Ectodermal cell (in vitro differentiated cells): ENCODE measurements at regions not wholly inside any gene's neighbourhood (a gene's known extent, or its start where the extent isn't known, plus 50 kb on each side); places are given as distances from the start of the nearest gene placed in this dataset.

Experiments used
- H3K27ac ChIP-seq: 2 replicates; pipeline ENCODE4 v1.7.0; 2013; ENCODE audit warnings: mild to moderate bottlenecking, low read depth, low read length; ENCODE audit not compliant: insufficient read depth, poor library complexity, severe bottlenecking
- H3K27me3 ChIP-seq: 2 replicates; pipeline ENCODE4 v1.7.0; 2013; ENCODE audit warnings: mild to moderate bottlenecking, low read length; ENCODE audit not compliant: insufficient read depth, control insufficient read depth, poor library complexity, severe bottlenecking
- H3K36me3 ChIP-seq: one replicate; pipeline ENCODE4 v1.7.0; 2013; ENCODE audit warnings: low read length; ENCODE audit not compliant: control insufficient read depth, insufficient read depth
- H3K4me1 ChIP-seq: one replicate; pipeline ENCODE4 v1.7.0; 2013; ENCODE audit warnings: low read length; ENCODE audit not compliant: control insufficient read depth, insufficient read depth
- H3K4me3 ChIP-seq: 2 replicates; pipeline ENCODE4 v1.7.0; 2013; ENCODE audit warnings: low read depth, low read length, control low read depth; ENCODE audit not compliant: insufficient read depth
- H3K9me3 ChIP-seq: 2 replicates; pipeline ENCODE4 v1.7.0; 2013; ENCODE audit warnings: mild to moderate bottlenecking, low read length, moderate library complexity; ENCODE audit not compliant: control insufficient read depth
- WGBS, 2 experiments: methylation state at CpG; one replicate each; pipeline ENCODE4 v1.1.7; 2013; ENCODE audit warnings: missing lambda C conversion rate in 2 of 2; 5-methylcytosine and 5-hydroxymethylcytosine counted together

GRCh38 chr1:69436151-69436550, 131.6 kb upstream of the LRRC7 start:
- Histone ChIP-seq H3K27me3 (no peaks in the 10 kb centered on the region), H3K27ac (no peak overlapping the region), H3K4me1 (no peaks in the 10 kb centered on the region), H3K4me3 (no peak overlapping the region), H3K36me3 (no peaks in the 10 kb centered on the region), H3K9me3 (no peaks in the 10 kb centered on the region)

- Histone ChIP-seq H3K36me3 (no peaks in the 10 kb centered on the region), H3K27me3 (no peaks in the 10 kb centered on the region), H3K4me3 (no peak overlapping the region), H3K9me3 (no peaks in the 10 kb centered on the region), H3K27ac (no peak overlapping the region), H3K4me1 (no peaks in the 10 kb centered on the region)
- 72 to 76% methylated on average over 4 to 5 of the region's 5 CpGs for WGBS, 2 experiments
Observed at GRCh38 chr1:69438056-69438795, 129.5 kb upstream of the LRRC7 start.

- Histone ChIP-seq H3K4me1 (no peaks in the 10 kb centered on the region), H3K27ac (no peak overlapping the region), H3K27me3 (no peaks in the 10 kb centered on the region), H3K9me3 (no peaks in the 10 kb centered on the region), H3K36me3 (no peaks in the 10 kb centered on the region), H3K4me3 (no peak overlapping the region)
Observed at GRCh38 chr1:69441496-69441895, 126.2 kb upstream of the LRRC7 start.

- H3K4me3 ChIP-seq, result no peak overlapping the region
- WGBS, 2 experiments, result 54 to 81% methylated on average over 2 of the region's 2 CpGs
Observed at GRCh38 chr1:69451196-69451595, 116.5 kb upstream of the LRRC7 start.

GRCh38 chr1:69455718-69456117, 112.0 kb upstream of the LRRC7 start:
- 85 to 94% methylated on average over 3 of the region's 3 CpGs for WGBS, 2 experiments
- H3K36me3 ChIP-seq, result no peaks in the 10 kb centered on the region
- no peaks in the 10 kb centered on the region for H3K4me1 ChIP-seq
- no peak overlapping the region for H3K4me3 ChIP-seq
- H3K27me3 ChIP-seq, result no peaks in the 10 kb centered on the region
- no peak overlapping the region for H3K27ac ChIP-seq
- H3K9me3 ChIP-seq, result no peaks in the 10 kb centered on the region

More at GRCh38 chr1:69451196-69451595, 116.5 kb upstream of the LRRC7 start:
- Histone ChIP-seq H3K9me3 (no peaks in the 10 kb centered on the region), H3K27me3 (no peaks in the 10 kb centered on the region), H3K36me3 (no peaks in the 10 kb centered on the region), H3K4me1 (no peaks in the 10 kb centered on the region), H3K27ac (no peak overlapping the region)

- Histone ChIP-seq H3K36me3 (no peaks in the 10 kb centered on the region), H3K4me3 (no peak overlapping the region), H3K27ac (no peak overlapping the region), H3K9me3 (no peaks in the 10 kb centered on the region), H3K27me3 (no peaks in the 10 kb centered on the region), H3K4me1 (no peaks in the 10 kb centered on the region)
Observed at GRCh38 chr1:69459244-69459643, 108.5 kb upstream of the LRRC7 start.

GRCh38 chr1:69475021-69475420, 92.7 kb upstream of the LRRC7 start:
- no peak overlapping the region for H3K27ac ChIP-seq
- H3K27me3 ChIP-seq, result no peaks in the 10 kb centered on the region
- no peak overlapping the region for H3K4me3 ChIP-seq
- H3K36me3 ChIP-seq, result no peaks in the 10 kb centered on the region
- no peaks in the 10 kb centered on the region for H3K9me3 ChIP-seq
- 90% methylated on average over 2 of the region's 2 CpGs for WGBS, 2 experiments
- no peaks in the 10 kb centered on the region for H3K4me1 ChIP-seq

- no peak overlapping the region for H3K4me3 ChIP-seq
- no peak overlapping the region for H3K27ac ChIP-seq
- no peaks in the 10 kb centered on the region for H3K27me3 ChIP-seq
- no peaks in the 10 kb centered on the region for H3K36me3 ChIP-seq
- H3K9me3 ChIP-seq, result no peaks in the 10 kb centered on the region
- H3K4me1 ChIP-seq, result no peaks in the 10 kb centered on the region
- WGBS, 2 experiments, result 81 to 92% methylated on average over 1 of the region's 1 CpG
Observed at GRCh38 chr1:69479734-69480133, 88.0 kb upstream of the LRRC7 start.

GRCh38 chr1:69483246-69483645, 84.5 kb upstream of the LRRC7 start:
- Histone ChIP-seq H3K36me3 (no peaks in the 10 kb centered on the region), H3K27me3 (no peaks in the 10 kb centered on the region), H3K4me1 (no peaks in the 10 kb centered on the region), H3K27ac (no peak overlapping the region), H3K4me3 (no peak overlapping the region), H3K9me3 (no peaks in the 10 kb centered on the region)
- 89 to 93% methylated on average over 2 of the region's 2 CpGs for WGBS, 2 experiments

- H3K4me1 ChIP-seq, result no peaks in the 10 kb centered on the region
- WGBS, 2 experiments, result 86 to 93% methylated on average over 1 of the region's 1 CpG
- H3K4me3 ChIP-seq, result no peak overlapping the region
- no peak overlapping the region for H3K27ac ChIP-seq
- no peaks in the 10 kb centered on the region for H3K36me3 ChIP-seq
- H3K9me3 ChIP-seq, result no peaks in the 10 kb centered on the region
- H3K27me3 ChIP-seq, result no peaks in the 10 kb centered on the region
Observed at GRCh38 chr1:69485616-69486015, 82.1 kb upstream of the LRRC7 start.

- Histone ChIP-seq H3K9me3 (no peaks in the 10 kb centered on the region), H3K4me3 (no peak overlapping the region), H3K36me3 (no peaks in the 10 kb centered on the region), H3K27me3 (no peaks in the 10 kb centered on the region), H3K4me1 (no peaks in the 10 kb centered on the region), H3K27ac (no peak overlapping the region)
- 100% methylated on average over 1 to 2 of the region's 2 CpGs for WGBS, 2 experiments
Observed at GRCh38 chr1:69491416-69491815, 76.3 kb upstream of the LRRC7 start.
